ENCODE measurements at regions not wholly inside any gene's neighbourhood (a gene's known extent, or its start where the extent isn't known, plus 50 kb on each side); places are given as distances from the start of the nearest gene placed in this dataset.

DNA sequence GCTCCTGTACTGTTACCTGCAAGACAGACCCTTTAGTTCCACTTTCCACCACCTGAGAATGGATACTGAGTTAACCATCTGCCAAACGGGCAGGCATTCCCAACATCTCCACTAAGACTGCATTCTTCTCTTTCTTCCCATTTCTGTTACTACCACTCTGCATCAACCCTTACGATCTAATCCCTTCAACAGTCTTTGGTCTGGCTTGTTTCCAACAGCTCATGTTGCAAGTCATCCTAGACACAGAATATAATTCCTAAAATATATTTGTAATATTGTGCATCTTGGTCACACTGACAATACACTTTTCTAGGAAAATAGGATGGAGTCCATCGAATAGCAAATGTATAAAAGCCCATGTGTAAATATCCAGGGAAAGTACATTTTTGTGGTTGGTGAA is 166.7 kb downstream of the SIPA1L2 start:
- H3K79me2 ChIP-seq (ENCODE audit: control insufficient read depth, insufficient read depth, low read length): no peaks in the 10 kb centered on the region
- no peak for FAIRE-seq
- POLR2A ChIA-PET: interaction anchor here (0.6 kb wide), 1 partner anchor 200 kb away, joined by 3 read pairs; no protein-coding TSS in a partner anchor
- H3K9me3 ChIP-seq (replicated peaks; ENCODE audit: control insufficient read depth, insufficient read depth, low read depth, low read length): no peaks in the 10 kb centered on the region
- H2AFZ ChIP-seq (ENCODE audit: low read depth, low read length): no peak overlapping the region
- no peaks in the 10 kb centered on the region for H4K20me1 ChIP-seq (replicated peaks; ENCODE audit: control insufficient read depth, insufficient read depth, low read length)
- no peaks in the 10 kb centered on the region for H3K27me3 ChIP-seq (ENCODE audit: control insufficient read depth in 2 of 2, insufficient read depth in 2 of 2, low read length in 2 of 2)
- intact Hi-C loops (cut with micrococcal nuclease) (no loop called here), in situ Hi-C loops (cut with MboI) (no loop called here)
- no peaks in the 10 kb centered on the region for H3K9me1 ChIP-seq (ENCODE audit: control insufficient read depth, insufficient read depth, low read length)
- no peak overlapping the region for H3K4me2 ChIP-seq (ENCODE audit: insufficient read depth, low read length)
- no TSS peak for BruUV-seq (replicated peaks)
- DNase-seq (ENCODE audit: extremely low read depth in 1 of 4, low spot score in 3 of 4): no peak
- WGBS (ENCODE audit: insufficient coverage, low coverage, missing lambda C conversion rate): 0% methylated on average over 3 of the region's 3 CpGs
- H3K4me3 ChIP-seq: no peak overlapping the region
- H3K36me3 ChIP-seq (ENCODE audit: control insufficient read depth, insufficient read depth, low read length): no peaks in the 10 kb centered on the region
- no peak overlapping the region for H3K27ac ChIP-seq (ENCODE audit: extremely low read depth, low read depth, low read length)
- no peak for ATAC-seq
- no peak overlapping the region for H3K9ac ChIP-seq (ENCODE audit: insufficient read depth in 1 of 2, low read depth in 2 of 2, low read length in 2 of 2)
- no peaks in the 10 kb centered on the region for H3K4me1 ChIP-seq (replicated peaks in 1 of 2; ENCODE audit: control insufficient read depth in 2 of 2, insufficient read depth in 2 of 2, low read length in 2 of 2)
- CTCF ChIA-PET (ENCODE audit: low intra/inter-chr PET ratio): no interaction called here
- TF ChIP-seq CBX8 (IDR thresholded peaks at IDR 0.05; ENCODE audit: borderline replicate concordance, extremely low read depth, low read depth, low read length, poor library complexity, severe bottlenecking) (no peak), ZNF232 (CRISPR knock-in tag; IDR thresholded peaks at IDR 0.05) (no peak), ZSCAN29 (IDR thresholded peaks at IDR 0.05) (no peak), NBN (IDR thresholded peaks at IDR 0.05; ENCODE audit: low read depth) (no peak), HIVEP1 (CRISPR knock-in tag; IDR thresholded peaks at IDR 0.05) (no peak), MTA2 (IDR thresholded peaks at IDR 0.05; ENCODE audit: low read depth) (no peak), ZKSCAN1 (IDR thresholded peaks at IDR 0.05; ENCODE audit: low read depth, low read length) (no peak), RBM25 (IDR thresholded peaks at IDR 0.05; ENCODE audit: low read depth, low read length, severe bottlenecking) (no peak), ZBTB1 (CRISPR knock-in tag; IDR thresholded peaks at IDR 0.05; ENCODE audit: borderline replicate concordance, low read depth) (no peak)
- TF ChIP-seq, protein P1, sequence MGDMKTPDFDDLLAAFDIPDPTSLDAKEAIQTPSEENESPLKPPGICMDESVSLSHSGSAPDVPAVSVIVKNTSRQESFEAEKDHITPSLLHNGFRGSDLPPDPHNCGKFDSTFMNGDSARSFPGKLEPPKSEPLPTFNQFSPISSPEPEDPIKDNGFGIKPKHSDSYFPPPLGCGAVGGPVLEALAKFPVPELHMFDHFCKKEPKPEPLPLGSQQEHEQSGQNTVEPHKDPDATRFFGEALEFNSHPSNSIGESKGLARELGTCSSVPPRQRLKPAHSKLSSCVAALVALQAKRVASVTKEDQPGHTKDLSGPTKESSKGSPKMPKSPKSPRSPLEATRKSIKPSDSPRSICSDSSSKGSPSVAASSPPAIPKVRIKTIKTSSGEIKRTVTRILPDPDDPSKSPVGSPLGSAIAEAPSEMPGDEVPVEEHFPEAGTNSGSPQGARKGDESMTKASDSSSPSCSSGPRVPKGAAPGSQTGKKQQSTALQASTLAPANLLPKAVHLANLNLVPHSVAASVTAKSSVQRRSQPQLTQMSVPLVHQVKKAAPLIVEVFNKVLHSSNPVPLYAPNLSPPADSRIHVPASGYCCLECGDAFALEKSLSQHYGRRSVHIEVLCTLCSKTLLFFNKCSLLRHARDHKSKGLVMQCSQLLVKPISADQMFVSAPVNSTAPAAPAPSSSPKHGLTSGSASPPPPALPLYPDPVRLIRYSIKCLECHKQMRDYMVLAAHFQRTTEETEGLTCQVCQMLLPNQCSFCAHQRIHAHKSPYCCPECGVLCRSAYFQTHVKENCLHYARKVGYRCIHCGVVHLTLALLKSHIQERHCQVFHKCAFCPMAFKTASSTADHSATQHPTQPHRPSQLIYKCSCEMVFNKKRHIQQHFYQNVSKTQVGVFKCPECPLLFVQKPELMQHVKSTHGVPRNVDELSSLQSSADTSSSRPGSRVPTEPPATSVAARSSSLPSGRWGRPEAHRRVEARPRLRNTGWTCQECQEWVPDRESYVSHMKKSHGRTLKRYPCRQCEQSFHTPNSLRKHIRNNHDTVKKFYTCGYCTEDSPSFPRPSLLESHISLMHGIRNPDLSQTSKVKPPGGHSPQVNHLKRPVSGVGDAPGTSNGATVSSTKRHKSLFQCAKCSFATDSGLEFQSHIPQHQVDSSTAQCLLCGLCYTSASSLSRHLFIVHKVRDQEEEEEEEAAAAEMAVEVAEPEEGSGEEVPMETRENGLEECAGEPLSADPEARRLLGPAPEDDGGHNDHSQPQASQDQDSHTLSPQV (IDR thresholded peaks at IDR 0.05): no peak
- TF ChIP-seq, protein P2, sequence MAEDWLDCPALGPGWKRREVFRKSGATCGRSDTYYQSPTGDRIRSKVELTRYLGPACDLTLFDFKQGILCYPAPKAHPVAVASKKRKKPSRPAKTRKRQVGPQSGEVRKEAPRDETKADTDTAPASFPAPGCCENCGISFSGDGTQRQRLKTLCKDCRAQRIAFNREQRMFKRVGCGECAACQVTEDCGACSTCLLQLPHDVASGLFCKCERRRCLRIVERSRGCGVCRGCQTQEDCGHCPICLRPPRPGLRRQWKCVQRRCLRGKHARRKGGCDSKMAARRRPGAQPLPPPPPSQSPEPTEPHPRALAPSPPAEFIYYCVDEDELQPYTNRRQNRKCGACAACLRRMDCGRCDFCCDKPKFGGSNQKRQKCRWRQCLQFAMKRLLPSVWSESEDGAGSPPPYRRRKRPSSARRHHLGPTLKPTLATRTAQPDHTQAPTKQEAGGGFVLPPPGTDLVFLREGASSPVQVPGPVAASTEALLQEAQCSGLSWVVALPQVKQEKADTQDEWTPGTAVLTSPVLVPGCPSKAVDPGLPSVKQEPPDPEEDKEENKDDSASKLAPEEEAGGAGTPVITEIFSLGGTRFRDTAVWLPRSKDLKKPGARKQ (CRISPR knock-in tag; IDR thresholded peaks at IDR 0.05): no peak
- TF ChIP-seq, protein P3, sequence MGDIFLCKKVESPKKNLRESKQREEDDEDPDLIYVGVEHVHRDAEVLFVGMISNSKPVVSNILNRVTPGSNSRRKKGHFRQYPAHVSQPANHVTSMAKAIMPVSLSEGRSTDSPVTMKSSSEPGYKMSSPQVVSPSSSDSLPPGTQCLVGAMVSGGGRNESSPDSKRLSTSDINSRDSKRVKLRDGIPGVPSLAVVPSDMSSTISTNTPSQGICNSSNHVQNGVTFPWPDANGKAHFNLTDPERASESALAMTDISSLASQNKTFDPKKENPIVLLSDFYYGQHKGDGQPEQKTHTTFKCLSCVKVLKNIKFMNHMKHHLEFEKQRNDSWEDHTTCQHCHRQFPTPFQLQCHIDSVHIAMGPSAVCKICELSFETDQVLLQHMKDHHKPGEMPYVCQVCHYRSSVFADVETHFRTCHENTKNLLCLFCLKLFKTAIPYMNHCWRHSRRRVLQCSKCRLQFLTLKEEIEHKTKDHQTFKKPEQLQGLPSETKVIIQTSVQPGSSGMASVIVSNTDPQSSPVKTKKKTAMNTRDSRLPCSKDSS (IDR thresholded peaks at IDR 0.05; ENCODE audit: low read depth, partially characterized antibody): no peak
- TF ChIP-seq, protein P4, sequence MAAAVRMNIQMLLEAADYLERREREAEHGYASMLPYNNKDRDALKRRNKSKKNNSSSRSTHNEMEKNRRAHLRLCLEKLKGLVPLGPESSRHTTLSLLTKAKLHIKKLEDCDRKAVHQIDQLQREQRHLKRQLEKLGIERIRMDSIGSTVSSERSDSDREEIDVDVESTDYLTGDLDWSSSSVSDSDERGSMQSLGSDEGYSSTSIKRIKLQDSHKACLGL (CRISPR knock-in tag; IDR thresholded peaks at IDR 0.05; ENCODE audit: borderline replicate concordance, poor library complexity, severe bottlenecking): no peak
- TF ChIP-seq, protein P5, sequence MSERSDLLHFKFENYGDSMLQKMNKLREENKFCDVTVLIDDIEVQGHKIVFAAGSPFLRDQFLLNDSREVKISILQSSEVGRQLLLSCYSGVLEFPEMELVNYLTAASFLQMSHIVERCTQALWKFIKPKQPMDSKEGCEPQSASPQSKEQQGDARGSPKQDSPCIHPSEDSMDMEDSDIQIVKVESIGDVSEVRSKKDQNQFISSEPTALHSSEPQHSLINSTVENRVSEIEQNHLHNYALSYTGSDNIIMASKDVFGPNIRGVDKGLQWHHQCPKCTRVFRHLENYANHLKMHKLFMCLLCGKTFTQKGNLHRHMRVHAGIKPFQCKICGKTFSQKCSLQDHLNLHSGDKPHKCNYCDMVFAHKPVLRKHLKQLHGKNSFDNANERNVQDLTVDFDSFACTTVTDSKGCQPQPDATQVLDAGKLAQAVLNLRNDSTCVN (CRISPR knock-in tag; IDR thresholded peaks at IDR 0.05): no peak

All from K562 (cell line).